ENCODE measurements at regions not wholly inside any gene's neighbourhood (a gene's known extent, or its start where the extent isn't known, plus 50 kb on each side); places are given as distances from the start of the nearest gene placed in this dataset.

DNA sequence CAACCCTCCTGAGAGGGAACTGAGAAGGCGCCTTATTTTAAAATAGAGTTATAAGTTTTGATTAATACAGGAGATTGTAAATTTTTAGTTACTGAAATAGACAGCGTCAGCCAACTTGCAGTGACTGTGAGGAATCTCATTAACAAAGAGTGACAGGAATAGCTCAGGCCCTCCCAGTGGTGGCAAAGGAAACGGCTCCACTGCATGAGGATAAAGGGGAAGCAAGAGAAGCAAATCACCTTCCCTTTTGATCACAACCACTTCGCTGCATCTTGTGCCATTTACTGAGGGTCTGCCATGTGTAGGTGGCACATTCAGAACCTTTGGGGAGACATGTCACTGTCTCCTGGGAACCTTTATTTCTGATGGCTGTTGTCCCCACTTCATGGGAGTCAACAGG, 612.4 kb upstream of the RAB6C start (continued):
- TF ChIP-seq, protein P1, sequence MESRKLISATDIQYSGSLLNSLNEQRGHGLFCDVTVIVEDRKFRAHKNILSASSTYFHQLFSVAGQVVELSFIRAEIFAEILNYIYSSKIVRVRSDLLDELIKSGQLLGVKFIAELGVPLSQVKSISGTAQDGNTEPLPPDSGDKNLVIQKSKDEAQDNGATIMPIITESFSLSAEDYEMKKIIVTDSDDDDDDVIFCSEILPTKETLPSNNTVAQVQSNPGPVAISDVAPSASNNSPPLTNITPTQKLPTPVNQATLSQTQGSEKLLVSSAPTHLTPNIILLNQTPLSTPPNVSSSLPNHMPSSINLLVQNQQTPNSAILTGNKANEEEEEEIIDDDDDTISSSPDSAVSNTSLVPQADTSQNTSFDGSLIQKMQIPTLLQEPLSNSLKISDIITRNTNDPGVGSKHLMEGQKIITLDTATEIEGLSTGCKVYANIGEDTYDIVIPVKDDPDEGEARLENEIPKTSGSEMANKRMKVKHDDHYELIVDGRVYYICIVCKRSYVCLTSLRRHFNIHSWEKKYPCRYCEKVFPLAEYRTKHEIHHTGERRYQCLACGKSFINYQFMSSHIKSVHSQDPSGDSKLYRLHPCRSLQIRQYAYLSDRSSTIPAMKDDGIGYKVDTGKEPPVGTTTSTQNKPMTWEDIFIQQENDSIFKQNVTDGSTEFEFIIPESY (IDR thresholded peaks at IDR 0.05), result no peak
- no peak for TF ChIP-seq RAD21 (IDR thresholded peaks at IDR 0.05)
- TF ChIP-seq SP1 (IDR thresholded peaks at IDR 0.05), result no peak
- TF ChIP-seq JUND (IDR thresholded peaks at IDR 0.05), result no peak
- TF ChIP-seq, protein P2, sequence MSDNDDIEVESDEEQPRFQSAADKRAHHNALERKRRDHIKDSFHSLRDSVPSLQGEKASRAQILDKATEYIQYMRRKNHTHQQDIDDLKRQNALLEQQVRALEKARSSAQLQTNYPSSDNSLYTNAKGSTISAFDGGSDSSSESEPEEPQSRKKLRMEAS (IDR thresholded peaks at IDR 0.05), result no peak
- no peak for TF ChIP-seq FOXA2 (IDR thresholded peaks at IDR 0.05)
- TF ChIP-seq EGR1 (IDR thresholded peaks at IDR 0.05; ENCODE audit: low read depth in 2 of 2), result no peak
- no peak for TF ChIP-seq FOXA1 (IDR thresholded peaks at IDR 0.05)

DNA sequence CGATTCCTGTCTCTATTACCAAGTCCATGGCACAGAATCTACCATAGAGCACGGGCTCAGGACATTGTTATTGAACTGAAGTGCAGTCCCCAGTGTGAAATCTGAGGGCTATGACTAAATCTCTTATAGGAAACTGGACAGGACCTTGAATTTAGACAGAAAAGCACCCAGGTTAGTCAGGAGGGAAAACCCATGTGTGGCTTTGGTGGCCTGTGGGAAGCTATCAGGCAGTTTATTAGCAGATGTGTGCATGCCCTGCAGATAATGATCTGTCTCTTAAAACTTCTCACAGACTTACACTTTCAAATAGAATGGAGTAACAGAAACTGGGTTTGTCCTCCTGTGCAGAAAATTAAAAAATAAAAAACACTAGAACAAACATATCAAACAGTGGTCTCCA, 610.0 kb upstream of the RAB6C start:
- WGBS, result 90% methylated on average over 2 of the region's 2 CpGs
- no peak overlapping the region for H3K9ac ChIP-seq (ENCODE audit: low read depth in 1 of 2, low read length in 2 of 2)
- H3K27ac ChIP-seq (ENCODE audit: low read depth in 1 of 2, low read length in 2 of 2), result no peak overlapping the region
- no peak for TF ChIP-seq RXRA (IDR thresholded peaks at IDR 0.05)
- TF ChIP-seq HNF4G (IDR thresholded peaks at IDR 0.05), result no peak
- no peak for TF ChIP-seq FOXA1 (IDR thresholded peaks at IDR 0.05)
- TF ChIP-seq, protein P3, sequence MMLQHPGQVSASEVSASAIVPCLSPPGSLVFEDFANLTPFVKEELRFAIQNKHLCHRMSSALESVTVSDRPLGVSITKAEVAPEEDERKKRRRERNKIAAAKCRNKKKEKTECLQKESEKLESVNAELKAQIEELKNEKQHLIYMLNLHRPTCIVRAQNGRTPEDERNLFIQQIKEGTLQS (IDR thresholded peaks at IDR 0.05), result no peak
- TF ChIP-seq TAF1 (conservative IDR thresholded peaks at IDR 0.05), result no peak
- TF ChIP-seq EGR1 (IDR thresholded peaks at IDR 0.05; ENCODE audit: low read depth in 2 of 2), result no peak
- no peak for TF ChIP-seq NR2F2 (IDR thresholded peaks at IDR 0.05)
- no peak for TF ChIP-seq FOXA2 (IDR thresholded peaks at IDR 0.05)
- no peak for TF ChIP-seq GABPA (IDR thresholded peaks at IDR 0.05 in 1 of 2, conservative IDR thresholded peaks at IDR 0.05 in 1 of 2)
- TF ChIP-seq, protein P1 (IDR thresholded peaks at IDR 0.05), result no peak
- TF ChIP-seq RAD21 (IDR thresholded peaks at IDR 0.05), result no peak
- TF ChIP-seq, protein P4, sequence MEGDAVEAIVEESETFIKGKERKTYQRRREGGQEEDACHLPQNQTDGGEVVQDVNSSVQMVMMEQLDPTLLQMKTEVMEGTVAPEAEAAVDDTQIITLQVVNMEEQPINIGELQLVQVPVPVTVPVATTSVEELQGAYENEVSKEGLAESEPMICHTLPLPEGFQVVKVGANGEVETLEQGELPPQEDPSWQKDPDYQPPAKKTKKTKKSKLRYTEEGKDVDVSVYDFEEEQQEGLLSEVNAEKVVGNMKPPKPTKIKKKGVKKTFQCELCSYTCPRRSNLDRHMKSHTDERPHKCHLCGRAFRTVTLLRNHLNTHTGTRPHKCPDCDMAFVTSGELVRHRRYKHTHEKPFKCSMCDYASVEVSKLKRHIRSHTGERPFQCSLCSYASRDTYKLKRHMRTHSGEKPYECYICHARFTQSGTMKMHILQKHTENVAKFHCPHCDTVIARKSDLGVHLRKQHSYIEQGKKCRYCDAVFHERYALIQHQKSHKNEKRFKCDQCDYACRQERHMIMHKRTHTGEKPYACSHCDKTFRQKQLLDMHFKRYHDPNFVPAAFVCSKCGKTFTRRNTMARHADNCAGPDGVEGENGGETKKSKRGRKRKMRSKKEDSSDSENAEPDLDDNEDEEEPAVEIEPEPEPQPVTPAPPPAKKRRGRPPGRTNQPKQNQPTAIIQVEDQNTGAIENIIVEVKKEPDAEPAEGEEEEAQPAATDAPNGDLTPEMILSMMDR (IDR thresholded peaks at IDR 0.05; ENCODE audit: low read depth, low read length, missing input control), result no peak
- no peak for TF ChIP-seq YY1 (IDR thresholded peaks at IDR 0.05)
- TF ChIP-seq SP1 (IDR thresholded peaks at IDR 0.05), result no peak
- H3K36me3 ChIP-seq (ENCODE audit: control insufficient read depth in 4 of 4, insufficient read depth in 3 of 4, low read depth in 1 of 4, low read length in 3 of 4), result no peaks in the 10 kb centered on the region
- DNase-seq (ENCODE audit: low spot score), result no peak
- H3K27me3 ChIP-seq (ENCODE audit: control insufficient read depth in 4 of 4, insufficient read depth in 4 of 4, low read length in 3 of 4), result peaks cover 0 to 4% (median 0%) of the 10 kb centered on the region in 4 donors
- H3K9me3 ChIP-seq (ENCODE audit: control insufficient read depth in 4 of 4, low read length in 3 of 4), result no peaks in the 10 kb centered on the region
- H3K4me1 ChIP-seq (ENCODE audit: control insufficient read depth in 4 of 4, insufficient read depth in 4 of 4, low read length in 3 of 4), result no peaks in the 10 kb centered on the region
- H3K4me3 ChIP-seq (ENCODE audit: low read depth in 1 of 3, low read length in 3 of 3), result no peak overlapping the region

Measured in liver (tissue), 8 donors.